Myocyte (in vitro differentiated cells): ENCODE measurements at regions not wholly inside any gene's neighbourhood (a gene's known extent, or its start where the extent isn't known, plus 50 kb on each side); places are given as distances from the start of the nearest gene placed in this dataset.
A peak's percentile ranks its signal among the peaks of the same experiment; 100 is the strongest.
"Not testable (repeated sequence)": the region's sequence is repeated elsewhere in the genome, so short reads cannot be mapped to it uniquely, and the experiment has no call there.

ENCODE experiments used
- DNase-seq: peaks from one replicate; pipeline ENCODE4 v3.0.0-alpha.2; 2012; ENCODE audit warnings: low read depth

DNA sequence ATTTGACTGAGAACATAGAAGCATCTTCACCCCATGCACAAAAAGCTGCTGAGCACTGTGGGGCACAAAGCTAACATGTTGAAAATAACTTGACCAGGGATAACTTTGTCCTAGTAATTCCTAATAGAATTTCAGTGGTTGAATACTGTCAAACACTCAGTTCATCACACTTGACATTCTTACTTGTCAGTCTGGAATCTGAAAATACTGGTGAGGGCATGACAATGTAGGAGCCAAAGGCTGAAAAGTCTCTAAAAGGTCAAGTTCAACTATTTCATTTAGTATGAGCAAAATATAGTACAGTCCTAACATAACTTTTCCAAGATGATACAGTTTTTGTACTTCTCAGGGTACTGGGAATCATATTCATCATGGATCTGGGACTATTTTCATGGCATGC lies 504.4 kb upstream of the LMO3 start:
- DNase-seq = no peak

DNA sequence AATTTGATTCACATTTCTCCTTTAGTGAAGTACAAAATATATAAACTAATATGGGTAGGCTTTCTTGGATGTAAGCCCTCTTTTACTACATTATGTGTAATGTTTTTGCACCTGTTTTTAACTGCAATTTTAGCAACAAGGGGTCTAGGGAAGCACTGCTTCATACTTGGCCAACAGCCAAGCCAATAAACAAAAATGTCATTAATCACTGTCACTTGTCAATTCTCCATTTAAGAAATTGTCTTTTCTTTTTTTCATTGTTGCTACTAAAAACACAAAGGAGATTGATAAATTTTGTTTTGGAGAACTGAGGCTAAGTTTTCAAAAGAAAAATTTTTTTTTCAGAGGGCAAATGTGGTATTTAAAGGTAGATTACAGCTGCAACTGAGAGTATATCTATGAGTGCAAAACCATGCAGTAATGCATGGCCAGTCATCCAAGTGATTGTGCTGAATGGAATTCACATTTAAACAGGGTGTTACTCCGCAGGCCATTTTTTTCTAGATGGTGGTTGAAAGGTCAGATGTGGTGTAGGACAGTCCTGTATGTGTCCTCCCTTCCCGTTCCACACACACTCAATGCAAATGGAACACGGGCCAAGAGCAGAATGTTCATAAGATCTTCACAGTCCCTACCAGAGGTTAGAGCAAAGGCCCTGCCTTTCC lies 503.0 kb upstream of the LMO3 start:
- DNase-seq = no peak

DNA sequence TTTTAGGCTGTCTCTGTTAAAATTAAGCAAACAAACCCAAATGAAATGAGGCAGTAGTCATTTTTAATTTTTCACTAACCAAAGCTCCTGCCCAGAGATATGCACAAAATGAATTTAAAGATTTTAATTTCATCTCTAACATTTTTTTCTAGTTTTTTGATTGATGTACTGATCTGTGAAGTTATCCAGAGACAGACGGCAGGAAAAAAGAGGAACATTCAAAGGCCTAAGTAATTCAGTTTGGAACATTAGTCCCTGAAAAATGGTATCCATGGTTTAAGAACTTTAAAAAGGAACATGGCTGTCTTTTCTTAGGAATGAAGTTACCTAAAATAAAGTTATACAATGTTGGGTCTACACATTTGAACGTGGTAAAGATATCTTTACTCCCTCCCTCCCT lies 498.8 kb upstream of the LMO3 start:
- no peak for DNase-seq

DNA sequence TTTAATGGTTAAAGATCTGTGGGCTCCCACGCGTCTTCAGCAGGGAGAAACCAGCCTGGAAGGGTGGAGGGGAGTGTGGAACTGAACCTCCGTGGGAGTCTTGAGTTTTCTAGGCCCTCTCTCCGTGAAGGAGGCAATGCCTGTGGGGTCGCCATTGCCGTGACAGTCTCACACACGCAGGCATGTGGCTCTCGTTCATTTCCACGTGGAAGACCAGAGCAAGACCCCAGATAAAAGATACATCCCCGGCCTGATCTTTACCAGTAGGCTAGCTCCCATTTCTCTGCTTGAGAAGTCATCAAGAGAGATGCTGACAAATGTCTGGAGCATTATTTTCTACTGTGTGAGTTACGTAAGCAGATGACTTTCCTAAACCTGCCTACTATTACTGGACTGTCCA lies 491.7 kb upstream of the LMO3 start:
- no peak for DNase-seq

- no peak for DNase-seq
These were observed 478.9 kb upstream of the LMO3 start for GRCh38 chr12:17084831-17085230.

DNA sequence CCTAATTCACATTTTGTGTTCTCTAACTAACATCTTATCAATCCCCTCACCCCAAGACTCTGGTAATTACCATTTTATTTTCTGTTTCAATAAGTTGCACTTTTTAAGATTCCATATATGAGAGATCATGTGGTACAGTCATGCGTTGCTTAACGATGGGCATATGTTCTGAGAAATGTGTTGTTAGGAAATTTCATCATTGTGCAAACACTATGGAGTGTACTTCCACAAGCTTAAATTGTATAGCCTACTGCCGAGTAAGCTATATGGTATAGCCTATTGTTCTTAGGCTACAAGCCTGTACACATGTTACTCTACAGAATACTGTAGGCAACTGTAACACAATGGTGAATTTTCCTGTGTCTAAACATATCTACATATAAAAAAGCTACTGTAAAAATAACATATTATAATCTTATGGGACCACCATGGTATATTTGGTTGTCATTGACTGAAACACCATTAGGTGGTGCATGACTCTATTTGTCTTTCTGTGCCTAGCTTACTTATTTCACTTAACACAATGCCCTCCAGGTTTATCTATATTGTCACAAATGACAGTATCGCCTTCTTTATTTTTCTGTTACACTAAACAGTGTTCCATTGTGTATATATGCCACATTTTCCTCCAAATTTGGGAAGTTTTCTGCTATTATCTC lies 473.4 kb upstream of the LMO3 start:
- DNase-seq = no peak

GRCh38 chr12:17077594-17077993 lies 471.6 kb upstream of the LMO3 start:
- no peak for DNase-seq

DNA sequence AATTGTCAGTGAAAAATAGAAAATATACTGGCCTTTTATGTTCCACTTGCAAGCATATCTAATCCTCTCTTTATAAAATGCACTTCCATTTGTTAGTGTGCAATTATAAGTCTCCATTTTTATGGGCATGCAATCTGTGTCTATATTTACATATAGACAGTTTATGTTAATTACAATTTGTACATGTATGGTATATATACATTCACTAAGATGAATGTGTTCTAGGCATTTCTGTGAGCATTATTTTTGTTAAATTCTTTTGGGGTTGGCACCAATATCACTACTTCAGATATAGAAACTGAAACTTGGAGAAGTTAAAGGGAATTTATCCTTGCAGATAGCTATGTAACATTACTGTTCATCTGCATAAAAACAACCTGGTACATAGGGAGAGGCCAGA lies 470.8 kb upstream of the LMO3 start:
- DNase-seq = no peak

GRCh38 chr12:17076028-17076744 lies 470.2 kb upstream of the LMO3 start:
- DNase-seq = no peak

DNA sequence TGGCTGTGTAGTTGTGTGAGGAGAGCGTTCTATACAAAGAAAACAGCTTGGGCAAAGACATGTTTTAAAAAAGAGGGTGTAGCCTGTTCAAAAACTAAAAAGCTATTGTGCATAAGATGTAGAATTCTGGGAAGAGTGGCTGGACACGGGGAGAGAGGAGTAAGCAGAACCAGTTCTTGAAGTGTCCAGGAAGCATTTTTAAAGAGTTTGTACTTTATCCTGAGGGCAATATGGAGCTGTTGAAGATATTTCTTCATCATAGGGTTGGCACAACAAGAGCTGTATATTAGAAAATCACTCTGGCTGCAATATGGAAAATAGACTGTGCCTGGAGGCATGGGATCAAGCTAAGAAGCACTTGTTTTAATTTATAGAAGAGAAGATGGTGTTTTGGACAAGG lies 458.9 kb upstream of the LMO3 start:
- no peak for DNase-seq

GRCh38 chr12:17062267-17063036 lies 456.5 kb upstream of the LMO3 start:
- no peak for DNase-seq

DNA sequence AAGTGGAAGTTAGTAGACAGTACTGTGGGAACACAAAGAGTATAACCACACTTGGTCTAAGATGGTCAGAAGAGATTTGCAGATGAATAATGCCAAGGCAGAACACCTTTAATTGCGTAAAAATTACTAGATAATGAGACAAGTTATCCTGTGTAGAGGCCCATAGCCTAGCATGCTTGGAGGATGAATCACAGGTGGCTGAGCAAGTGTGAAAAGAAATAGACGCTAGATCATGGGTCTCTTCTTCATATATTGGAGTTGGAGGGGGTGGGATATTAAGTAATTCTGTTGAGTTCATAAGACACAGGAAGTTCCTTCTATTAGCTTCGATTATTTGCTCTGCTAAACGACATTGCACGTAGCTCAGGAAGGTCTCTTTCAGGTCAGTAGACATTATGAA lies 454.3 kb upstream of the LMO3 start:
- DNase-seq = no peak

GRCh38 chr12:17056546-17056945 lies 450.6 kb upstream of the LMO3 start:
- no peak for DNase-seq

DNA sequence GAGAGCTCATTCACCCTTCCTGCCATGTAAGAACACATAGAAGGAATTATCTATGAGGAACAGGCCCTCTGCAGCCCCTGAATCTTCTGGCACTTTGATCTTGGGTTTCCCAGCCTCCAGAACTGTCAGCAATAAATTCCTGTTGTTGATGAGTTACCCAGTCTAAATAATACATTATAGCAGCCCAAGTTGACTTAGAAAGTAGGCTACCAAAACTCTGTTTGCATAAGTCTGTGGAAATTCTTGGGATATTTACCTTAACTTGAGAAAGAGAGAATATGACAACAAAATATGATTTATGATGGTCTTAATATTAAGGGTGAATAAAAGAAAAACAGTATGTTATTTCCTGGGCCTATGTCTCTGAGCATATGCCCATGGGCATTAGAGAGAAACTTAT lies 433.0 kb upstream of the LMO3 start:
- DNase-seq = no peak

GRCh38 chr12:17035372-17035771 lies 429.4 kb upstream of the LMO3 start:
- DNase-seq = no peak

DNA sequence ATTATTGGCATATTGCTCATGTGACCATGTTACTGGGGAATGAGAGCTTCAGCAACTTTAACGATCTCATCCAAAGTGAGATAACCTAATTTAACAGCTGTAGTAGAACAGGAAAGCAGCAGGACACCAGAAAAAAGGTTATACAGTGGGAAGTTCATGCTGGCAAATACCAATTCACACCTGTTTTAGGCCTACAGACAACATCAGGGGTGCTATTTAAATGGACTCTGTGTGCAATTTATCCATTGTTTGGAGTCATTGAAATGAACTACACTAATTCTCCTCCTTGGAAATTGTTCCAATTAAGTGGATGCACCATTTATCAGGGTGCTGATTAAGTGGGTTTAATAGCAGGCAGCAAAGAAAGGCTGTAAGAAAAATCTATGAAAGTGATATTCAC lies 424.4 kb upstream of the LMO3 start:
- DNase-seq = no peak

DNA sequence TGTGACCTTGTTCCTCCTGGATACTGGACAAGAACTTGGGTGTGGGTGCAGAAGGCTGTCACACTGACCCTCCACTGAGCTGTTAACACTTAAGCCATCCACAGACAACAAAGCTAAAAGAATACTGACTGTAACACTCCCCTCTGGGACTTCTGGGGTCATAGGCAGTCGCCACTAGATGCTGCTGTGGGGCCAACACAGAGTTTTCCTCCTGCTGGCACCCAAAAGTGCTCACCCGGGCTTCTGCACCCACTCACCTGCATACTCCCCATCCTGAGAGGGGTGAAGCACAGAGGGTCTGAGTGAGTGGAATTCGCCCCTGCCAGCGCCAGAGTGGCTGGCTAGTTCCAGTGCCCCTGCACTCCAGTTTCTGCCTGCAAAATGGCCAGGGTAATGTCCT lies 422.4 kb upstream of the LMO3 start:
- no peak for DNase-seq

- DNase-seq = not testable (repeated sequence)
These were observed 419.5 kb upstream of the LMO3 start for GRCh38 chr12:17025424-17025823.

GRCh38 chr12:17020765-17021164 lies 414.8 kb upstream of the LMO3 start:
- no peak for DNase-seq

DNA sequence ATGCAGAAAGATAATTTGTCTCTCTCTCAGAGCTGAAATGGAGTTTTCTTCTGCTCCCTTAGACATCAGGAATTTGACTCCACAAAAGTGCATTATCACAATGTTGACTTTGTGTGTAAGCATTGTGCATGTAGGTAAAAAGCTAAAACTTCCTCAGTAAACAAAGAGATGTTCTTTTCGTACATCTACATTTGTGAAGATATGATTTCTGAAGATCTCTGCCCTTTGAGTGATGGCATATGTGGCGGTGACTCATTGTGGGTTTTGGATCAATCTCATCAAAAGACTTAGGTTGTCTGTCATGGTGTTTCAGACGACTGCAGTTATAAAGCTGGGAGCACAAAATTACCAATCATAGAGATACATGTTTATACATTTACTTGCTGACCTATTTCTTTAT lies 411.4 kb upstream of the LMO3 start:
- peak; percentile 6 for DNase-seq

DNA sequence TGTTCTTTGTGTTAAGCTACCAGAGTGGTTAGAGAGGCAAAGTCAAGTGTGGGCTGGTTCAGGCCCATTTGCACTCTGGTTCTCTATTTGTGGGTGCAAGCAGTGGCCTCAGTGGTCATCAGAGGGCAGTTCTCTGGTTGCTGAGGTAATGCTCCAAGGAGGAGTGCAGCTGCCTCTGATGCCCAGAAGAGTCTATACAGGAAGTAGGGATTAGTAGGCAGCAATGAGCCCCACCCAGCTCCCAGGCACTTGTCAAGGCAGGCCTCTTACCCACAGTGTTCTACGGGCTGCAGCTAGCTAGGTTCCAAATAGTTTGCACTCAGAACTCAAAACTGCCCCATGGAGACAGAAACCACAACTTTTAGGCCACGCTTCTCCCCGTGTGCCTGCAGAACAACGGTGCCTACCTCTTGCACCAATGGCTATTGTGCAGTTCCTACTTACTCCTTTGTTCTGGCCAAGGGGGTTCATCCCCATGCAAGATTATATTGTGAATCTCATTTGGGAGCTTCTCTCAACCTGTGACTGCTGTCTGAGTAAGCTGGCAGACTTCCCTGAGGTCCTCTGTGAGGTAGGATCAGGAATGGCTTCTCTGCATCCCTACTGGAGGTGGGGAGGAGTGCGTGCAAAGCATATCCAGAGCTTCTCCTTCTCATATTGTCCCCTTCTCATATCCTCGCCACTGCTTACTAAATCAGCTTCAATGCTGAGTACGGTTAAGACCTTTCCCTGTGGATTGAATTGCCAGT lies 410.3 kb upstream of the LMO3 start:
- peak; percentile 82 for DNase-seq
